Mesendoderm (in vitro differentiated cells): ENCODE measurements at regions not wholly inside any gene's neighbourhood (a gene's known extent, or its start where the extent isn't known, plus 50 kb on each side); places are given as distances from the start of the nearest gene placed in this dataset.

Experiments
- DNase-seq: peaks from one replicate; pipeline ENCODE4 v3.0.0; 2013
- H2AK5ac ChIP-seq: 2 replicates; pipeline ENCODE4 v1.6.1; 2013; ENCODE audit warnings: low read length, inconsistent platforms
- H2BK120ac ChIP-seq: 2 replicates; pipeline ENCODE4 v1.6.1; 2013; ENCODE audit warnings: low read depth, mild to moderate bottlenecking, low read length, moderate library complexity, mixed read lengths
- H2BK15ac ChIP-seq: replicated peaks from 2 replicates; pipeline ENCODE4 v1.6.1; 2013; ENCODE audit warnings: low read depth, mild to moderate bottlenecking, moderate library complexity
- H2BK5ac ChIP-seq: 2 replicates; pipeline ENCODE4 v1.6.1; 2013; ENCODE audit warnings: low read length, inconsistent platforms
- H3K18ac ChIP-seq: 2 replicates; pipeline ENCODE4 v1.6.1; 2013; ENCODE audit warnings: mild to moderate bottlenecking, low read length, mixed read lengths
- H3K23ac ChIP-seq: one replicate; pipeline ENCODE4 v1.6.1; 2013; ENCODE audit warnings: low read length
- H3K27ac ChIP-seq: 2 replicates; pipeline ENCODE4 v1.5.1; 2013; ENCODE audit warnings: low read depth, mild to moderate bottlenecking, inconsistent platforms, low read length, moderate library complexity
- H3K27me3 ChIP-seq: 2 replicates; pipeline ENCODE4 v1.6.1; 2013; ENCODE audit warnings: low read length, control low read depth, mild to moderate bottlenecking, inconsistent platforms; ENCODE audit not compliant: insufficient read depth, poor library complexity
- H3K36me3 ChIP-seq: 2 replicates; pipeline ENCODE4 v1.6.1; 2013; ENCODE audit warnings: low read length, inconsistent platforms; ENCODE audit not compliant: control insufficient read depth, insufficient read depth
- H3K4ac ChIP-seq: one replicate; pipeline ENCODE4 v1.6.1; 2013; ENCODE audit warnings: low read depth, mild to moderate bottlenecking, low read length, moderate library complexity
- H3K4me1 ChIP-seq: 2 replicates; pipeline ENCODE4 v1.6.1; 2013; ENCODE audit warnings: low read depth, low read length, inconsistent platforms; ENCODE audit not compliant: control insufficient read depth
- H3K4me2 ChIP-seq: 2 replicates; pipeline ENCODE4 v1.6.1; 2013; ENCODE audit warnings: low read length
- H3K4me3 ChIP-seq: 2 replicates; pipeline ENCODE4 v1.5.1; 2013; ENCODE audit warnings: mild to moderate bottlenecking, low read length
- H3K56ac ChIP-seq: one replicate; pipeline ENCODE4 v1.6.1; 2013; ENCODE audit warnings: low read length
- H3K79me1 ChIP-seq: 2 replicates; pipeline ENCODE4 v1.6.1; 2013; ENCODE audit warnings: low read length, inconsistent platforms
- H3K79me2 ChIP-seq: 2 replicates; pipeline ENCODE4 v1.6.1; 2013; ENCODE audit warnings: mild to moderate bottlenecking, low read length; ENCODE audit not compliant: control insufficient read depth, insufficient read depth
- H3K9ac ChIP-seq: 2 replicates; pipeline ENCODE4 v1.6.1; 2013; ENCODE audit warnings: low read length, inconsistent platforms
- H4K5ac ChIP-seq: one replicate; pipeline ENCODE4 v1.6.1; 2013; ENCODE audit warnings: low read length
- H4K8ac ChIP-seq: one replicate; pipeline ENCODE4 v1.6.1; 2013; ENCODE audit warnings: low read depth, mild to moderate bottlenecking, control low read depth, low read length, moderate library complexity
- WGBS: extraction: QIAGEN DNeasy Blood & Tissue Kit; methylation state at CpG from one replicate; pipeline ENCODE4 v1.1.7; 2013; ENCODE audit warnings: low lambda C conversion rate, missing lambda C conversion rate; ENCODE audit not compliant: insufficient coverage; ENCODE audit errors: extremely low coverage; 5-methylcytosine and 5-hydroxymethylcytosine counted together

GRCh38 chr17:52653014-52653413, 494.5 kb upstream of the CA10 start:
- no peak overlapping the region for H3K23ac ChIP-seq
- no peak overlapping the region for H4K8ac ChIP-seq
- no peak overlapping the region for H3K9ac ChIP-seq
- H2BK5ac ChIP-seq: no peak overlapping the region
- H3K79me2 ChIP-seq: no peaks in the 10 kb centered on the region
- H3K18ac ChIP-seq: no peak overlapping the region
- H2BK15ac ChIP-seq: no peak overlapping the region
- H3K4me3 ChIP-seq: no peak overlapping the region
- no peak overlapping the region for H3K27ac ChIP-seq
- H2AK5ac ChIP-seq: no peak overlapping the region
- H3K4ac ChIP-seq: no peak overlapping the region
- no peaks in the 10 kb centered on the region for H3K27me3 ChIP-seq
- H3K4me1 ChIP-seq: no peaks in the 10 kb centered on the region
- H3K4me2 ChIP-seq: no peak overlapping the region
- no peak for DNase-seq
- no peak overlapping the region for H2BK120ac ChIP-seq
- no peaks in the 10 kb centered on the region for H3K79me1 ChIP-seq
- no peaks in the 10 kb centered on the region for H3K36me3 ChIP-seq
- H4K5ac ChIP-seq: no peak overlapping the region
- WGBS: no CpG with 5 or more reads among the region's 1 CpG
- H3K56ac ChIP-seq: no peak overlapping the region

DNA sequence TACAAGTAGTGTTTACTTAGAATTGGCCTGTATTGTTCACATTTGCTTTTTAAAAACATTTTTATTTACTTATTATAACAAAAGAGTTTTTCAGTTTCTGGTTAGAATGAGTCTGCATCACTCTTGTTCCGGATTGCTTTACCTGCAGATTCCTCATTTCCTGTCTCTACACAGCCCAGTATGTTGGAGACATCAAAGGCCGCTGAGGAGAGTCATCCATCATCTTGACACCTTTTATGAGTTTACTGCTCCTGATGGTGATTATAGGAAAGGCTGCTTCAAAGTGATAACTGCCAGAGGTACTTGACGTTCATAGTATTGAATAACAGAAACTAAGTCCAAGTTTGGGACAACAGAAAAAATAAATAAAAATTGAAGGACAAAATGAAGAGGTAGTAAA, 490.5 kb upstream of the CA10 start:
- no peaks in the 10 kb centered on the region for H3K4me1 ChIP-seq
- H3K4me2 ChIP-seq: no peak overlapping the region
- H3K79me1 ChIP-seq: no peaks in the 10 kb centered on the region
- H4K8ac ChIP-seq: no peak overlapping the region
- H3K27me3 ChIP-seq: no peaks in the 10 kb centered on the region
- H2AK5ac ChIP-seq: no peak overlapping the region
- no peak overlapping the region for H3K4ac ChIP-seq
- H3K27ac ChIP-seq: no peak overlapping the region
- DNase-seq: no peak
- no peak overlapping the region for H3K9ac ChIP-seq
- no peak overlapping the region for H3K23ac ChIP-seq
- no peaks in the 10 kb centered on the region for H3K36me3 ChIP-seq
- no peak overlapping the region for H4K5ac ChIP-seq
- no CpG with 5 or more reads among the region's 3 CpGs for WGBS
- no peaks in the 10 kb centered on the region for H3K79me2 ChIP-seq
- H3K56ac ChIP-seq: no peak overlapping the region
- no peak overlapping the region for H3K4me3 ChIP-seq
- no peak overlapping the region for H3K18ac ChIP-seq
- no peak overlapping the region for H2BK120ac ChIP-seq
- H2BK15ac ChIP-seq: no peak overlapping the region
- H2BK5ac ChIP-seq: no peak overlapping the region

DNA sequence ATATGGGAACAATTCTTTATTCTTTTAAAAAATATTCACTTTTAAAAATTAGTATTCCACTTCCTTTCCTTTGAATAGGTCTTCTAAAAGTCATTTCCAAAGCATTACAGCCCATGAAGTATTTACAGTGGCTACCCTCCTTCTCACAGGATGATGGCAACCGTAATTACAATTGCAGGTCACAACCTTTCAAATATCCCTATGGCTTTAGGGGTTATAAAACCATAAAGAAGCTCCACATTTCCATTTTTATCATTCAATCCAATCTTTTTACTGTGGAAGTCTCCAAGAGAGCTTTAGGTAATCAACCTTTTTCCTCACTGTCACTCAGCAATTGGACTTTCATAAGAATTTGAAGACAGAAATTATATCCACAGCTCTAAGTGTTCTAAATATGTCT, 488.9 kb upstream of the CA10 start:
- WGBS: no CpG with 5 or more reads among the region's 1 CpG
- Histone ChIP-seq H4K8ac (no peak overlapping the region), H2AK5ac (no peak overlapping the region), H3K23ac (no peak overlapping the region), H3K27me3 (no peaks in the 10 kb centered on the region), H3K4me1 (no peaks in the 10 kb centered on the region), H3K18ac (no peak overlapping the region), H3K4me3 (no peak overlapping the region), H3K27ac (no peak overlapping the region), H3K79me2 (no peaks in the 10 kb centered on the region), H3K79me1 (no peaks in the 10 kb centered on the region), H3K36me3 (no peaks in the 10 kb centered on the region), H2BK5ac (no peak overlapping the region), H2BK120ac (no peak overlapping the region), H3K56ac (no peak overlapping the region), H3K9ac (no peak overlapping the region), H2BK15ac (no peak overlapping the region), H3K4me2 (no peak overlapping the region), H4K5ac (no peak overlapping the region), H3K4ac (no peak overlapping the region)
- no peak for DNase-seq

DNA sequence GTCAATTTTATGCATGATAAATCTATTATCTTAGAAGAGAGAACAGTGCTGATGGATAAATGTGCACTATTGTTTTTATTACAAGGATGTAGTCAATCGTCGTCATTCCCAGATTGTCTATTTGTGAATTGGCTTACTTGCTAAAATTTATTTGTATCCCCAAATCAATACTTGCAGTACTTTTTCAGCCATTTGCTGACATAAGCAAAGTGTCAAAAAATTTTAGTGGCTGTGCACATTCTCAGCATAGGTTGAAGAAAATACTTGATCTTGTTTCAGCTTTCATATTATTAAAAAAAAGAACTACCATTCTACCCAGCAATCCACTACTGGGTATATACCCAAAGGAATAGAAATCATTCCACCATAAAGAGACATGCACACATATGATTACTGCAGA, 477.9 kb upstream of the CA10 start:
- no peak overlapping the region for H2BK5ac ChIP-seq
- H3K79me1 ChIP-seq: no peaks in the 10 kb centered on the region
- H3K9ac ChIP-seq: no peak overlapping the region
- no peak overlapping the region for H4K5ac ChIP-seq
- no peak overlapping the region for H3K23ac ChIP-seq
- no peaks in the 10 kb centered on the region for H3K4me1 ChIP-seq
- no peak overlapping the region for H3K4ac ChIP-seq
- H3K27ac ChIP-seq: no peak overlapping the region
- no peaks in the 10 kb centered on the region for H3K36me3 ChIP-seq
- H3K27me3 ChIP-seq: no peaks in the 10 kb centered on the region
- DNase-seq: no peak
- no peaks in the 10 kb centered on the region for H3K79me2 ChIP-seq
- no peak overlapping the region for H3K18ac ChIP-seq
- no peak overlapping the region for H2BK120ac ChIP-seq
- H3K4me3 ChIP-seq: no peak overlapping the region
- no peak overlapping the region for H4K8ac ChIP-seq
- H3K4me2 ChIP-seq: no peak overlapping the region
- no CpG with 5 or more reads among the region's 2 CpGs for WGBS
- H2BK15ac ChIP-seq: no peak overlapping the region
- no peak overlapping the region for H3K56ac ChIP-seq
- no peak overlapping the region for H2AK5ac ChIP-seq

DNA sequence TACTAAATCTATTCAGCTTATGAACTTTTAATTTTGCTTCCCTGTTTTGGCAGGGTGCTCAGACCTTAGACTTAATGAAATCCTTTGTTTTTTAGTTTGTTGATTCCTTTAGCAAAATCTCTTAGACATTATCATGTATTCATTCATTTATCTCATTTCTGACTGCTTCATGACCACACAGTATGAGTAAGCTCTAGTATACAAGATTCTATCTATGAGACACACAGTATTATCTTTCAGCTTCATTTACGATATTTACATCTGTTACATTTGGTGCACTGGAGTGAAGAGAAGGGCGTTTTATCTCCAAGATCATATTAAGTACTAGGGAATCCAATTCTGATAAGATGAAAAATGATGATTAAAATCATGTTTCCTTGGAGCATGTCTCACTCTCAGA, 448.1 kb upstream of the CA10 start:
- no peak for DNase-seq
- Histone ChIP-seq H3K4me3 (no peak overlapping the region), H4K8ac (no peak overlapping the region), H3K4me2 (no peak overlapping the region), H2AK5ac (no peak overlapping the region), H3K27ac (no peak overlapping the region), H3K36me3 (no peaks in the 10 kb centered on the region), H3K9ac (no peak overlapping the region), H3K56ac (no peak overlapping the region), H3K4me1 (no peaks in the 10 kb centered on the region), H2BK5ac (no peak overlapping the region), H3K4ac (no peak overlapping the region), H3K79me1 (no peaks in the 10 kb centered on the region), H2BK15ac (no peak overlapping the region), H3K27me3 (no peaks in the 10 kb centered on the region), H4K5ac (no peak overlapping the region), H3K79me2 (no peaks in the 10 kb centered on the region), H3K18ac (no peak overlapping the region), H2BK120ac (no peak overlapping the region), H3K23ac (no peak overlapping the region)
- WGBS: no CpG with 5 or more reads among the region's 2 CpGs

- Histone ChIP-seq H3K18ac (no peak overlapping the region), H3K79me2 (no peaks in the 10 kb centered on the region), H4K8ac (no peak overlapping the region), H2AK5ac (no peak overlapping the region), H4K5ac (no peak overlapping the region), H3K27me3 (no peaks in the 10 kb centered on the region), H3K56ac (no peak overlapping the region), H3K4me2 (no peak overlapping the region), H3K4ac (no peak overlapping the region), H2BK5ac (no peak overlapping the region), H3K23ac (no peak overlapping the region), H2BK120ac (no peak overlapping the region), H3K4me3 (no peak overlapping the region), H3K36me3 (no peaks in the 10 kb centered on the region), H3K79me1 (no peaks in the 10 kb centered on the region), H3K27ac (no peak overlapping the region), H3K9ac (no peak overlapping the region), H3K4me1 (no peaks in the 10 kb centered on the region), H2BK15ac (no peak overlapping the region)
- no CpG with 5 or more reads among the region's 2 CpGs for WGBS
- no peak for DNase-seq
Observed at GRCh38 chr17:52606098-52606497, 447.6 kb upstream of the CA10 start.
